Naive thymus-derived CD8-positive, alpha-beta T cell (primary cell): ENCODE measurements at regions not wholly inside any gene's neighbourhood (a gene's known extent, or its start where the extent isn't known, plus 50 kb on each side); places are given as distances from the start of the nearest gene placed in this dataset.
"Not testable (repeated sequence)": the region's sequence is repeated elsewhere in the genome, so short reads cannot be mapped to it uniquely, and the experiment has no call there.

Experiments used
- ATAC-seq, 2 donors: fragments of 150-1000 bp; cut with Tn5 transposase in 1 of 2; sonication (Bioruptor Pico), chemical (Tn5 transposase) in 1 of 2; 1 replicate in 1 of 2; 2 replicates in 1 of 2; pipeline ENCODE4 v1.10.0; 2021; ENCODE audit warnings: mild to moderate bottlenecking in 2 of 2, moderate library complexity in 2 of 2
- POLR2A ChIA-PET: fragments of 350-600 bp; sonication (Branson Sonifier 250); formaldehyde crosslinking; loops from one replicate; lab custom pipeline; 2021; ENCODE audit warnings: antibody characterized with exemption; lab: Charles Lee
- DNase-seq, 10 donors: peaks; one replicate each; pipeline versions ENCODE4 v3.0.0 to v3.0.0-alpha.2; 2020 to 2022
- H3K27ac Mint-ChIP-seq, 10 donors: one replicate each; pipeline ENCODE4 v1.8.0; 2020 to 2022; ENCODE audit warnings: mild to moderate bottlenecking in 10 of 10, mixed read lengths in 10 of 10, moderate library complexity in 4 of 10, inconsistent platforms in 1 of 10
- H3K27me3 Mint-ChIP-seq, 5 donors: one replicate each; pipeline ENCODE4 v1.8.0; 2021 to 2022; ENCODE audit warnings: mixed read lengths in 5 of 5
- H3K36me3 Mint-ChIP-seq, 3 donors: one replicate each; pipeline ENCODE4 v1.8.0; 2020 to 2022; ENCODE audit warnings: mixed read lengths in 3 of 3, mild to moderate bottlenecking in 2 of 3, inconsistent platforms in 1 of 3
- H3K4me1 Mint-ChIP-seq, 4 donors: one replicate each; pipeline ENCODE4 v1.8.0; 2021 to 2022; ENCODE audit warnings: mixed read lengths in 4 of 4
- H3K4me3 Mint-ChIP-seq, 10 donors: one replicate each; pipeline ENCODE4 v1.8.0; 2020 to 2022; ENCODE audit warnings: mild to moderate bottlenecking in 10 of 10, mixed read lengths in 10 of 10, moderate library complexity in 6 of 10, inconsistent platforms in 1 of 10
- H3K9me3 Mint-ChIP-seq, 9 donors: one replicate each; pipeline ENCODE4 v1.8.0; 2020 to 2022; ENCODE audit warnings: mixed read lengths in 9 of 9, mild to moderate bottlenecking in 3 of 9, inconsistent platforms in 1 of 9, moderate library complexity in 1 of 9

GRCh38 chr15:26200427-26200826, 337.3 kb upstream of the ATP10A start:
- POLR2A ChIA-PET = no interaction called here
- Mint-ChIP-seq H3K27ac (no peak overlapping the region), H3K4me3 (no peak overlapping the region), H3K4me1 (no peaks in the 10 kb centered on the region), H3K36me3 (no peaks in the 10 kb centered on the region), H3K9me3 (peaks cover 0 to 8% (median 0%) of the 10 kb centered on the region in 9 donors), H3K27me3 (peaks cover 0 to 23% (median 6%) of the 10 kb centered on the region in 5 donors)
- DNase-seq (no peak), ATAC-seq (no peak)

GRCh38 chr15:26197719-26198118, 334.6 kb upstream of the ATP10A start:
- H3K36me3 Mint-ChIP-seq = no peaks in the 10 kb centered on the region
- no peak for ATAC-seq
- H3K27ac Mint-ChIP-seq = no peak overlapping the region
- peaks cover 0 to 23% (median 6%) of the 10 kb centered on the region in 5 donors for H3K27me3 Mint-ChIP-seq
- DNase-seq = no peak
- peaks cover 0 to 8% (median 0%) of the 10 kb centered on the region in 9 donors for H3K9me3 Mint-ChIP-seq
- POLR2A ChIA-PET = no interaction called here
- no peak overlapping the region for H3K4me3 Mint-ChIP-seq
- H3K4me1 Mint-ChIP-seq = no peaks in the 10 kb centered on the region

- Mint-ChIP-seq H3K27me3 (peaks cover 0 to 23% (median 6%) of the 10 kb centered on the region in 5 donors), H3K4me3 (no peak overlapping the region), H3K36me3 (no peaks in the 10 kb centered on the region), H3K4me1 (no peaks in the 10 kb centered on the region), H3K9me3 (peaks cover 0 to 8% (median 0%) of the 10 kb centered on the region in 9 donors), H3K27ac (no peak overlapping the region)
- ATAC-seq (no peak), DNase-seq (no peak)
- POLR2A ChIA-PET = no interaction called here
Observed at GRCh38 chr15:26197060-26197459, 333.9 kb upstream of the ATP10A start.

- ATAC-seq (no peak), DNase-seq (no peak)
- H3K4me1 Mint-ChIP-seq = no peaks in the 10 kb centered on the region
- H3K4me3 Mint-ChIP-seq = no peak overlapping the region
- POLR2A ChIA-PET = no interaction called here
- no peaks in the 10 kb centered on the region for H3K36me3 Mint-ChIP-seq
- no peaks in the 10 kb centered on the region for H3K9me3 Mint-ChIP-seq
- no peak overlapping the region for H3K27ac Mint-ChIP-seq
- peaks cover 0 to 10% (median 0%) of the 10 kb centered on the region in 5 donors for H3K27me3 Mint-ChIP-seq
Observed at GRCh38 chr15:26191193-26191592, 328.1 kb upstream of the ATP10A start.

GRCh38 chr15:26186138-26186537, 323.0 kb upstream of the ATP10A start:
- H3K9me3 Mint-ChIP-seq, H3K4me1 Mint-ChIP-seq, ATAC-seq, H3K36me3 Mint-ChIP-seq, DNase-seq, H3K4me3 Mint-ChIP-seq, POLR2A ChIA-PET, H3K27me3 Mint-ChIP-seq, H3K27ac Mint-ChIP-seq: not testable (repeated sequence)

- H3K9me3 Mint-ChIP-seq = peaks cover 0 to 2% (median 0%) of the 10 kb centered on the region in 9 donors
Observed at GRCh38 chr15:26182441-26182840, 319.3 kb upstream of the ATP10A start.

GRCh38 chr15:26179906-26180305, 316.8 kb upstream of the ATP10A start:
- no peak for ATAC-seq
- Mint-ChIP-seq H3K4me1 (peaks cover 0 to 3% (median 0%) of the 10 kb centered on the region in 4 donors), H3K27ac (no peak overlapping the region), H3K27me3 (peaks cover 0 to 16% (median 1%) of the 10 kb centered on the region in 5 donors), H3K4me3 (no peak overlapping the region), H3K9me3 (no peaks in the 10 kb centered on the region), H3K36me3 (no peaks in the 10 kb centered on the region)
- DNase-seq = no peak
- POLR2A ChIA-PET = no interaction called here

More at GRCh38 chr15:26182441-26182840, 319.3 kb upstream of the ATP10A start:
- Mint-ChIP-seq H3K27ac (no peak overlapping the region), H3K4me3 (no peak overlapping the region), H3K36me3 (no peaks in the 10 kb centered on the region), H3K4me1 (peaks cover 0 to 3% (median 0%) of the 10 kb centered on the region in 4 donors), H3K27me3 (peaks cover 0 to 8% (median 1%) of the 10 kb centered on the region in 5 donors)
- POLR2A ChIA-PET = no interaction called here
- ATAC-seq (no peak), DNase-seq (no peak)

- Mint-ChIP-seq H3K27ac (no peak overlapping the region), H3K27me3 (peaks cover 0 to 22% (median 1%) of the 10 kb centered on the region in 5 donors), H3K36me3 (no peaks in the 10 kb centered on the region), H3K4me1 (peaks cover 0 to 5% (median 0%) of the 10 kb centered on the region in 4 donors), H3K9me3 (no peaks in the 10 kb centered on the region), H3K4me3 (no peak overlapping the region)
- ATAC-seq (no peak), DNase-seq (no peak)
- POLR2A ChIA-PET = no interaction called here
Observed at GRCh38 chr15:26178640-26179220, 315.6 kb upstream of the ATP10A start.

- Mint-ChIP-seq H3K9me3 (no peaks in the 10 kb centered on the region), H3K36me3 (no peaks in the 10 kb centered on the region), H3K4me1 (peaks cover 0 to 5% (median 0%) of the 10 kb centered on the region in 4 donors), H3K4me3 (no peak overlapping the region), H3K27ac (peak overlapping the region in 1 of 10 donors; percentile 45), H3K27me3 (peaks cover 0 to 22% (median 1%) of the 10 kb centered on the region in 5 donors)
- no peak for DNase-seq
- POLR2A ChIA-PET = no interaction called here
- ATAC-seq = no peak
Observed at GRCh38 chr15:26177816-26178215, 314.7 kb upstream of the ATP10A start.

GRCh38 chr15:26176831-26177230, 313.7 kb upstream of the ATP10A start:
- Mint-ChIP-seq H3K36me3 (no peaks in the 10 kb centered on the region), H3K27ac (no peak overlapping the region), H3K4me3 (no peak overlapping the region), H3K9me3 (no peaks in the 10 kb centered on the region), H3K27me3 (peaks cover 0 to 28% (median 1%) of the 10 kb centered on the region in 5 donors), H3K4me1 (peaks cover 0 to 5% (median 0%) of the 10 kb centered on the region in 4 donors)
- no peak for DNase-seq
- POLR2A ChIA-PET = no interaction called here
- ATAC-seq = no peak

- ATAC-seq (no peak), DNase-seq (no peak)
- Mint-ChIP-seq H3K4me1 (peaks cover 0 to 1% (median 0%) of the 10 kb centered on the region in 4 donors), H3K36me3 (no peaks in the 10 kb centered on the region), H3K27ac (no peak overlapping the region), H3K9me3 (peaks cover 0 to 3% (median 0%) of the 10 kb centered on the region in 9 donors), H3K27me3 (peaks cover 0 to 27% (median 0%) of the 10 kb centered on the region in 5 donors), H3K4me3 (no peak overlapping the region)
- POLR2A ChIA-PET = no interaction called here
Observed at GRCh38 chr15:26171266-26171665, 308.1 kb upstream of the ATP10A start.

- no peak for ATAC-seq
- H3K9me3 Mint-ChIP-seq = peaks cover 0 to 10% (median 0%) of the 10 kb centered on the region in 9 donors
- no peaks in the 10 kb centered on the region for H3K36me3 Mint-ChIP-seq
- peaks cover 5 to 25% (median 10%) of the 10 kb centered on the region in 5 donors for H3K27me3 Mint-ChIP-seq
- H3K4me1 Mint-ChIP-seq = no peaks in the 10 kb centered on the region
- no peak for DNase-seq
- peak overlapping the region in 1 of 10 donors; percentile 57 for H3K27ac Mint-ChIP-seq
- H3K4me3 Mint-ChIP-seq = no peak overlapping the region
- POLR2A ChIA-PET = no interaction called here
Observed at GRCh38 chr15:26166429-26166828, 303.3 kb upstream of the ATP10A start.

GRCh38 chr15:26165546-26165945, 302.4 kb upstream of the ATP10A start:
- peaks cover 0 to 10% (median 0%) of the 10 kb centered on the region in 9 donors for H3K9me3 Mint-ChIP-seq
- peaks cover 5 to 26% (median 10%) of the 10 kb centered on the region in 5 donors for H3K27me3 Mint-ChIP-seq
- ATAC-seq (no peak), DNase-seq (no peak)
- H3K4me1 Mint-ChIP-seq = no peaks in the 10 kb centered on the region
- POLR2A ChIA-PET = no interaction called here
- no peak overlapping the region for H3K27ac Mint-ChIP-seq
- no peaks in the 10 kb centered on the region for H3K36me3 Mint-ChIP-seq
- H3K4me3 Mint-ChIP-seq = no peak overlapping the region

- Mint-ChIP-seq H3K4me1 (no peaks in the 10 kb centered on the region), H3K27ac (no peak overlapping the region), H3K4me3 (no peak overlapping the region), H3K9me3 (peaks cover 0 to 12% (median 0%) of the 10 kb centered on the region in 9 donors), H3K36me3 (no peaks in the 10 kb centered on the region), H3K27me3 (peaks cover 6 to 51% (median 28%) of the 10 kb centered on the region in 5 donors)
- POLR2A ChIA-PET = no interaction called here
- DNase-seq (no peak), ATAC-seq (no peak)
Observed at GRCh38 chr15:26160343-26160742, 297.2 kb upstream of the ATP10A start.
